ENCODE measurements at regions not wholly inside any gene's neighbourhood (a gene's known extent, or its start where the extent isn't known, plus 50 kb on each side); places are given as distances from the start of the nearest gene placed in this dataset.

- Mint-ChIP-seq H3K36me3 (peaks cover 14% of the 10 kb centered on the region), H3K4me1 (peaks cover 20% of the 10 kb centered on the region), H3K4me3 (no peak overlapping the region), H3K27me3 (ENCODE audit: low read depth) (no peaks in the 10 kb centered on the region), H3K9me3 (peaks cover 20% of the 10 kb centered on the region), H3K27ac (no peak overlapping the region)
- DNase-seq (ENCODE audit: low spot score in 2 of 2, unreplicated experiment in 2 of 2), result no peak
- TF ChIP-seq, protein P1, sequence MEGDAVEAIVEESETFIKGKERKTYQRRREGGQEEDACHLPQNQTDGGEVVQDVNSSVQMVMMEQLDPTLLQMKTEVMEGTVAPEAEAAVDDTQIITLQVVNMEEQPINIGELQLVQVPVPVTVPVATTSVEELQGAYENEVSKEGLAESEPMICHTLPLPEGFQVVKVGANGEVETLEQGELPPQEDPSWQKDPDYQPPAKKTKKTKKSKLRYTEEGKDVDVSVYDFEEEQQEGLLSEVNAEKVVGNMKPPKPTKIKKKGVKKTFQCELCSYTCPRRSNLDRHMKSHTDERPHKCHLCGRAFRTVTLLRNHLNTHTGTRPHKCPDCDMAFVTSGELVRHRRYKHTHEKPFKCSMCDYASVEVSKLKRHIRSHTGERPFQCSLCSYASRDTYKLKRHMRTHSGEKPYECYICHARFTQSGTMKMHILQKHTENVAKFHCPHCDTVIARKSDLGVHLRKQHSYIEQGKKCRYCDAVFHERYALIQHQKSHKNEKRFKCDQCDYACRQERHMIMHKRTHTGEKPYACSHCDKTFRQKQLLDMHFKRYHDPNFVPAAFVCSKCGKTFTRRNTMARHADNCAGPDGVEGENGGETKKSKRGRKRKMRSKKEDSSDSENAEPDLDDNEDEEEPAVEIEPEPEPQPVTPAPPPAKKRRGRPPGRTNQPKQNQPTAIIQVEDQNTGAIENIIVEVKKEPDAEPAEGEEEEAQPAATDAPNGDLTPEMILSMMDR (IDR thresholded peaks at IDR 0.05; ENCODE audit: unreplicated experiment), result no peak
Measured at GRCh38 chr3:64935971-64936370, 248.2 kb upstream of the ADAMTS9 start.

DNA sequence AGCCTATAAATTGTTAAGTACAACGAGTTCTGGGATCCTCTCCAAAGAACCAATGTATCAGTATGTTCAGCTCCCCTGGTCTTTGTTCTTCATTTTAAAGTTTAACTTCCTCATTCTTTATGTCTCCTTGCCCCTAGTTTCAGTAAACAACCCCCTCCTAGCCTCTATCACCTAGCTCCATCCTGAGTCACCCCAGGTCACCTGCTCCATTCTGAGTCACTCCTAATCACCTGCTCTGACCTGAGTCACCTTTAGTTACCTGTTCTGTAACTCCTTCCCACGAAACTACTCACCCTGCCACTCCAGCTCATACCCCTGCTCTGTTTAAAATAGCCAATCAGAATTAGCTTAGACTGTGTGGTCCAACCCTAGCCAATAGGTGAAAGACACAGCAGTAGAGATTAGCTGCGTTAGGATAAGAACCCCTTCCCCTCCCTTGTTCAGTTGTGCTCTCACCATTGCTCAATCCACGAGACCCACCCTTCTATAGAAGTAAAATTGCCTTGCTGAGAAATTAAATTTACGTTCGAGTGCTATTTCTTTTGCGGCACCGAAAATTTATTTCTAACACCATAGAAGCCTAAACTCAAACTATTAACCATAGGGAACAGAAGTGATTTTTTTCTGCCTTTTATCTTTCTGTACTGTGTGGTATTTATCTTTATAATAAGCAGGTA lies 245.0 kb upstream of the ADAMTS9 start:
- no peak overlapping the region for H3K27ac Mint-ChIP-seq
- H3K36me3 Mint-ChIP-seq, result peaks cover 14% of the 10 kb centered on the region
- no peaks in the 10 kb centered on the region for H3K27me3 Mint-ChIP-seq (ENCODE audit: low read depth)
- TF ChIP-seq, protein P1 (IDR thresholded peaks at IDR 0.05; ENCODE audit: unreplicated experiment), result no peak
- H3K4me1 Mint-ChIP-seq, result peaks cover 18% of the 10 kb centered on the region
- no peak for DNase-seq (ENCODE audit: low spot score in 2 of 2, unreplicated experiment in 2 of 2)
- peaks cover 26% of the 10 kb centered on the region for H3K9me3 Mint-ChIP-seq
- no peak overlapping the region for H3K4me3 Mint-ChIP-seq

DNA sequence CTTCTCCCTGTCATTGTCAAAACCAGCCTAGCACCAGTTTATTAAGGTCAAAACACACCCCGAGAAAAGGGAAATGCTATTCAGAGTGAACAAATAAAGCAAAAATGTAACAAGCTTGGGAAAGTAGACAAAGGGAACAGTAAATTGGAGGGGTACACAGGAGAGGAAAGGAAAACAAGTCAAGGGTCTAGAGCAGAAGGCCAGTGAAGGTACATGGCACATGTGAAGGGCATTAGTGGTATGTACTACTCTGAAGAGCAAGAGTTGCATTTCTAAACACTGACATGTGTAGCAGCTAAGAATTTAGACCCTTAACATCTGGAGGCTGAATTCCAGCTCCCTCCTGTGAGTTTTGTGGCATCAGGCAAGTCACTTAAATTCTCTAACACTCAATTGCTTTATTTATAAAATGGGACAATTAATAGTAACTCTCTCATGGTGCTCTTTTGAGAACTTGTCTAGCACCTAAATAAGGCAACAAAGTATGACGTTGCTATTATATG lies 244.3 kb upstream of the ADAMTS9 start:
- Mint-ChIP-seq H3K4me3 (no peak overlapping the region), H3K36me3 (peaks cover 14% of the 10 kb centered on the region), H3K4me1 (peaks cover 21% of the 10 kb centered on the region), H3K27ac (no peak overlapping the region), H3K27me3 (ENCODE audit: low read depth) (no peaks in the 10 kb centered on the region), H3K9me3 (peaks cover 26% of the 10 kb centered on the region)
- DNase-seq (ENCODE audit: low spot score in 2 of 2, unreplicated experiment in 2 of 2), result no peak
- TF ChIP-seq, protein P1 (IDR thresholded peaks at IDR 0.05; ENCODE audit: unreplicated experiment), result no peak

DNA sequence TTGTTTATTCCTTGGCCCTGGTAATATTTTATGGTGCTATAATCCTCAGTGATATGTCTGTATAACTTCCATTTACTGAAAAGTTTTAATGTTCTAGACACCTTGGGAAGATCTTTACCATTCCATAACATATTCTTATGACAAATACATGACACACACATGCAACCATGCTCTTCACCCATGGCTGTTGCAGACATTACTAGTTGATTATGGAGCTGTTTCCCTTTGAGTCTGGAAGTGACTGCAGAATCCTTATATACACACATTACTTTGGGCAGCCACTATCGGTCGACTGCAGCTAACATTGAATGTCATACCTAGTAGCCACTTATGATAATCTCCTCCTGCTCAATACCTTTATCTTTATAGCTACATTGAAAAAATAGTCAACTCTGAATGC lies 243.1 kb upstream of the ADAMTS9 start:
- Mint-ChIP-seq H3K36me3 (peaks cover 14% of the 10 kb centered on the region), H3K27me3 (ENCODE audit: low read depth) (no peaks in the 10 kb centered on the region), H3K4me3 (no peak overlapping the region), H3K4me1 (peaks cover 9% of the 10 kb centered on the region), H3K27ac (no peak overlapping the region), H3K9me3 (peaks cover 26% of the 10 kb centered on the region)
- TF ChIP-seq, protein P1 (IDR thresholded peaks at IDR 0.05; ENCODE audit: unreplicated experiment), result no peak
- DNase-seq (ENCODE audit: low spot score in 2 of 2, unreplicated experiment in 2 of 2), result no peak

- peaks cover 8% of the 10 kb centered on the region for H3K36me3 Mint-ChIP-seq
- H3K9me3 Mint-ChIP-seq, result peaks cover 23% of the 10 kb centered on the region
- TF ChIP-seq, protein P1 (IDR thresholded peaks at IDR 0.05; ENCODE audit: unreplicated experiment), result no peak
- DNase-seq (ENCODE audit: low spot score in 2 of 2, unreplicated experiment in 2 of 2), result no peak
- H3K27ac Mint-ChIP-seq, result no peak overlapping the region
- peaks cover 4% of the 10 kb centered on the region for H3K4me1 Mint-ChIP-seq
- no peaks in the 10 kb centered on the region for H3K27me3 Mint-ChIP-seq (ENCODE audit: low read depth)
- H3K4me3 Mint-ChIP-seq, result no peak overlapping the region
Measured at GRCh38 chr3:64928683-64929082, 240.9 kb upstream of the ADAMTS9 start.
